DMS153 treated with DMSO at 0.1 percent for 48 hours (cell line): ENCODE measurements at regions not wholly inside any gene's neighbourhood (a gene's known extent, or its start where the extent isn't known, plus 50 kb on each side); places are given as distances from the start of the nearest gene placed in this dataset.

Experiments used
- DNase-seq: peaks from one replicate; lab custom pipeline; 2025; ENCODE audit not compliant: unreplicated experiment; lab: John Stamatoyannopoulos, UW

- DNase-seq: peak; percentile 9
Measured at GRCh38 chr5:66306105-66306843, 162.2 kb downstream of the SREK1 start.

- no peak for DNase-seq
Measured at GRCh38 chr5:66306844-66307315, 162.8 kb downstream of the SREK1 start.

- peak; percentile 45 for DNase-seq
Measured at GRCh38 chr5:66307647-66308241, 163.6 kb downstream of the SREK1 start.

GRCh38 chr5:66312266-66312665 lies 168.2 kb downstream of the SREK1 start:
- DNase-seq: no peak

GRCh38 chr5:66315784-66316183 lies 171.7 kb downstream of the SREK1 start:
- no peak for DNase-seq

- no peak for DNase-seq
Measured at GRCh38 chr5:66322786-66323528, 178.9 kb downstream of the SREK1 start.

- no peak for DNase-seq
Measured at GRCh38 chr5:66323529-66323895, 179.4 kb downstream of the SREK1 start.

- peak; percentile 62 for DNase-seq
Measured at GRCh38 chr5:66324357-66324756, 180.3 kb downstream of the SREK1 start.

GRCh38 chr5:66326276-66326675 lies 182.2 kb downstream of the SREK1 start:
- no peak for DNase-seq

GRCh38 chr5:66327008-66327407 lies 182.9 kb downstream of the SREK1 start:
- no peak for DNase-seq

- DNase-seq: no peak
Measured at GRCh38 chr5:66329078-66329477, 185.0 kb downstream of the SREK1 start.

GRCh38 chr5:66333192-66333591 lies 189.1 kb downstream of the SREK1 start:
- DNase-seq: no peak

GRCh38 chr5:66337626-66338226 lies 193.6 kb downstream of the SREK1 start:
- no peak for DNase-seq

GRCh38 chr5:66338828-66339227 lies 194.7 kb downstream of the SREK1 start:
- DNase-seq: no peak

- DNase-seq: no peak
Measured at GRCh38 chr5:66339896-66340295, 195.8 kb downstream of the SREK1 start.

- no peak for DNase-seq
Measured at GRCh38 chr5:66340786-66341185, 196.7 kb downstream of the SREK1 start.

GRCh38 chr5:66342341-66342880 lies 198.3 kb downstream of the SREK1 start:
- DNase-seq: no peak

- DNase-seq: no peak
Measured at GRCh38 chr5:66343370-66344071, 199.4 kb downstream of the SREK1 start.

- no peak for DNase-seq
Measured at GRCh38 chr5:66344544-66344943, 200.4 kb downstream of the SREK1 start.

GRCh38 chr5:66345281-66345680 lies 201.2 kb downstream of the SREK1 start:
- no peak for DNase-seq

- no peak for DNase-seq
Measured at GRCh38 chr5:66346869-66347268, 202.8 kb downstream of the SREK1 start.
